HFFc6 (cell line): ENCODE measurements at regions not wholly inside any gene's neighbourhood (a gene's known extent, or its start where the extent isn't known, plus 50 kb on each side); places are given as distances from the start of the nearest gene placed in this dataset.

ENCODE experiments used
- DNase-seq: peaks from one replicate; pipeline ENCODE4 v3.0.0-alpha.2; 2018
- H3K27ac Mint-ChIP-seq: 2 replicates; pipeline ENCODE4 v1.8.0; 2020; ENCODE audit warnings: mild to moderate bottlenecking, mixed read lengths
- H3K27me3 Mint-ChIP-seq: 2 replicates; pipeline ENCODE4 v1.8.0; 2021; ENCODE audit warnings: mild to moderate bottlenecking, moderate library complexity, mixed read lengths; ENCODE audit not compliant: insufficient read depth
- H3K36me3 Mint-ChIP-seq: 2 replicates; pipeline ENCODE4 v1.8.0; 2021; ENCODE audit warnings: low read depth, mixed read lengths
- H3K4me1 Mint-ChIP-seq: 2 replicates; pipeline ENCODE4 v1.8.0; 2020; ENCODE audit warnings: low read depth, mixed read lengths
- H3K4me3 Mint-ChIP-seq: 2 replicates; pipeline ENCODE4 v1.8.0; 2020; ENCODE audit warnings: mild to moderate bottlenecking, moderate library complexity, mixed read lengths
- H3K9me3 Mint-ChIP-seq: 2 replicates; pipeline ENCODE4 v1.8.0; 2020; ENCODE audit warnings: mild to moderate bottlenecking, mixed read lengths
- CTCF ChIP-seq: fragments of 200-600 bp; sonication (generic); IDR thresholded peaks from 2 replicates; pipeline ENCODE4 v1.5.0; 2021; ENCODE audit warnings: antibody characterized with exemption, mild to moderate bottlenecking

GRCh38 chr14:41392226-41392625, 214.4 kb upstream of the LRFN5 start:
- Mint-ChIP-seq H3K27me3 (no peaks in the 10 kb centered on the region), H3K36me3 (no peaks in the 10 kb centered on the region), H3K27ac (no peak overlapping the region), H3K4me3 (no peak overlapping the region), H3K4me1 (no peaks in the 10 kb centered on the region), H3K9me3 (peaks cover 21% of the 10 kb centered on the region)
- no peak for DNase-seq
- TF ChIP-seq CTCF = no peak

GRCh38 chr14:41389355-41389754, 217.3 kb upstream of the LRFN5 start:
- Mint-ChIP-seq H3K9me3 (peaks cover 21% of the 10 kb centered on the region), H3K27ac (no peak overlapping the region), H3K27me3 (no peaks in the 10 kb centered on the region), H3K36me3 (no peaks in the 10 kb centered on the region), H3K4me1 (no peaks in the 10 kb centered on the region), H3K4me3 (no peak overlapping the region)
- no peak for DNase-seq
- TF ChIP-seq CTCF = no peak

GRCh38 chr14:41385797-41386196, 220.9 kb upstream of the LRFN5 start:
- H3K36me3 Mint-ChIP-seq = no peaks in the 10 kb centered on the region
- H3K4me3 Mint-ChIP-seq = no peak overlapping the region
- no peak overlapping the region for H3K27ac Mint-ChIP-seq
- no peaks in the 10 kb centered on the region for H3K27me3 Mint-ChIP-seq
- TF ChIP-seq CTCF = no peak
- DNase-seq = no peak
- H3K9me3 Mint-ChIP-seq = peaks cover 28% of the 10 kb centered on the region
- H3K4me1 Mint-ChIP-seq = no peaks in the 10 kb centered on the region

GRCh38 chr14:41380017-41380416, 226.7 kb upstream of the LRFN5 start:
- Mint-ChIP-seq H3K27ac (no peak overlapping the region), H3K27me3 (no peaks in the 10 kb centered on the region), H3K4me3 (no peak overlapping the region), H3K36me3 (no peaks in the 10 kb centered on the region), H3K4me1 (no peaks in the 10 kb centered on the region), H3K9me3 (peaks cover 42% of the 10 kb centered on the region)
- no peak for TF ChIP-seq CTCF
- no peak for DNase-seq

GRCh38 chr14:41378526-41378925, 228.2 kb upstream of the LRFN5 start:
- Mint-ChIP-seq H3K9me3 (peaks cover 46% of the 10 kb centered on the region), H3K36me3 (0 out of 2 replicates have a peak, but pooled peaks cover 6% of the 10 kb centered on the region), H3K27me3 (no peaks in the 10 kb centered on the region; the same call in 1 of the 2 replicates), H3K27ac (no peak overlapping the region), H3K4me3 (no peak overlapping the region), H3K4me1 (no peaks in the 10 kb centered on the region)
- no peak for TF ChIP-seq CTCF
- DNase-seq = no peak

- no peak for TF ChIP-seq CTCF
- Mint-ChIP-seq H3K4me1 (no peaks in the 10 kb centered on the region), H3K27ac (no peak overlapping the region), H3K9me3 (peaks cover 43% of the 10 kb centered on the region), H3K4me3 (no peak overlapping the region), H3K27me3 (no peaks in the 10 kb centered on the region; the same call in 1 of the 2 replicates), H3K36me3 (0 out of 2 replicates have a peak, but pooled peaks cover 6% of the 10 kb centered on the region)
- no peak for DNase-seq
Observed at GRCh38 chr14:41377932-41378331, 228.7 kb upstream of the LRFN5 start.
